Activated CD4-positive, alpha-beta T cell treated with anti-CD3 and anti-CD28 coated beads, Interleukin-2, amount 50 U/mL, for 4 hours (primary cell): ENCODE measurements at regions not wholly inside any gene's neighbourhood (a gene's known extent, or its start where the extent isn't known, plus 50 kb on each side); places are given as distances from the start of the nearest gene placed in this dataset.

ENCODE experiments used
- DNase-seq, 2 experiments: peaks; one replicate each; pipeline ENCODE4 v3.0.0-alpha.2; 2020

DNA sequence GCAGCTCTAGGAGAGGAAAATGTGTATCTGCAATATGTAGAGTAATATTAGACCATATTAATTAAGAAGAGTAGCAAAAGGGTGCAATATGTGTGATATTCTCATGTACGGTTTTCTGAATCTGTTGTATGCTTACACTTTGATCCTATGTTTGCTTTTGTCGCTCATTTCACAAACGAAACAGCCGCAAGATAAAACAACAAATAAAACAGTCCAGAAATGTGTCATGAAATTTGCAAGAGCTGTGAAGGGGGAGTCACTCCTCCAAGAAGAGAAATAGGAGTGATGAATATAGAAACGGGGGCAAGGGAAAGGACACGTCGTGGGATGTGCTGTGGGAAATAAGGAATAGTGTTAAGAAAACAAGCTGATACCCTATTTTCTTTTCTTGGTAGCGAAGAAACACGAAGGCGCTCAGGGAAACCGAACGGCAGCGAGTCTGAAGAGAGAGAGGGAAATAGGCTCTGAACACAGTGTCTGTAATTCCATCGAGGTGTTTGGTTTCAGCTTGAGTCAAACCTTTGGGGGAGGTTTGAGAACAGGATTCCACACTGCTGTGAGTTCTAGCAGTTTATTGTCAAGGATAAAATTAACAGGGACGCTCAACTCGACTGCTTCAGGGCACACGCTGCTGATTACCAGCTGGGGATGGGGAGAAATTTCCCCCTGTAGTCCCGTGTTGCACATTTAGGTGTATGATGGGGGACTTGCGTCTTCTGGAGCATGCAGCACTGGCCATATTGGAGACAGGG lies 595.6 kb upstream of the TENM3 start:
- DNase-seq: no peak

DNA sequence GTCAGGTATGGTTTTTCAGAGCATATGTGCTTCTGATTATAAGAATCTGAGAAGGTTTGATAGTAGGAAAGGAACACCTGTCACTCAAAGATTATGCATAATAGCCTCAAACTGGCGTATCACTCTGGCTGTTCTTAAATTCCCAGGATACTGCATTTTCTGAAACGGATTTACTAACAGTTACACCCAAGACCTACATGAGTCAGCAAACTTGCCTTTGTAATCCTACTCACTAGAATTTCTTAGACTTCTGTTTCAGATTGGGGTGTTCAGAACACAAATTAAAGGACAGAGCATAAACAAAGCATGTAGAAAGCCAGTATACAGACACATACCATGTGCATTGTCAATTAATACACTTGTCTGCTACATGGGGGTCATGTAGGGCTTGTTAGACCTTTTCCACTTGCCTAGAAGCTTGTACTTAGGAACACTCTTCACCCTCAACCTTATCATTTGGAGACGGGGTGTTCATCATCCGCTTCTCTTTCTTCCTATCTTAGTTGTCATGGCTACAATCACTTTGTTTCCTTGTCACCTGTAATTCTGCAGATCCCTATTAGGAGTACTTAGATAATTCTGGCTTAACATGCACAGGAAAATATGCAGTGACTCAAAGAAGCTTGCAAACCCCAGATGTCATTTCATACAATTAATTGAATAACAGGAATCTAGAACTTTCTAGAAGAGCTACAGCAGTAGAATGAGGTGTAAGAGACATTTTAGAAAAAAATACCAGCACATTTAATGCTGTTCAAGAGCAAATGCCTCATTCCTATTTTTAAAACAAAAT lies 593.0 kb upstream of the TENM3 start:
- DNase-seq: no peak

DNA sequence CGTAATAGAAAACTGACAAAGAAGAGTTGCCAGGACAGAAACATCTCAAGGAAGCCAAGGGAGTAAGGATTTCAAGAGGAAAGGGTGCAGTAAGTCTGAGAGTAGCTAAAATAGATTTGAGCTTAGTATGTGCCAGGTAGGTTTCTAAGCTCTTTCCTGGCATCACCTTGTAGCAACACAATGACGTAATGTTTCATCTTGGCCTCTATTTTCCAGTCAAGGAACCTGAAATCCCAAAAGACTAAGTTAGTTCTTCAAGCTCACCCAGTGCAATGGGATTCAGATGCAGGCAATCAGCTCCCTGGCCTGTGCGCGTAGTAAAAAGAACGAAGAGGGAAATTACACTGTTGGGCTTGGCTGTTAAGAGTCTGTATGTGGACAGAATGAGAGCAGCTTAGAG lies 586.5 kb upstream of the TENM3 start:
- no peak for DNase-seq

DNA sequence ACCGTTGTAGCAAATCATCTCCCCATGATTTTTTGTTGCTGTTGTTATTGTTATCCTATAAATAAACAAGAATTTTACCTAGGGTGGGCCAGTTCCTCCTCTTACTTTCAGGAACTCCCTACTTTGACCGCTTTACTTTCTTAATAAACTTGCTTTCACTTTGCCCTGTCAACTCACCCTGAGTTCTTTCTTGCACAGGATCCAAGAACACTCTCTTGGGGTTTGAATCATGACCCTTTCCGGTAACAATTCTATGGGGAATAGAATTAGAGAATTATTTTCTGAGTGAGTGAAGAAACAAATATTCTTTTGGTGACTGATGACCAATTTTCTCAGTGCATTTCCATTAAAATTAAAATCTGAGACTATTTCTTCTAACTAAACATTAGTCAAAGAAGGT lies 584.0 kb upstream of the TENM3 start:
- DNase-seq: no peak

DNA sequence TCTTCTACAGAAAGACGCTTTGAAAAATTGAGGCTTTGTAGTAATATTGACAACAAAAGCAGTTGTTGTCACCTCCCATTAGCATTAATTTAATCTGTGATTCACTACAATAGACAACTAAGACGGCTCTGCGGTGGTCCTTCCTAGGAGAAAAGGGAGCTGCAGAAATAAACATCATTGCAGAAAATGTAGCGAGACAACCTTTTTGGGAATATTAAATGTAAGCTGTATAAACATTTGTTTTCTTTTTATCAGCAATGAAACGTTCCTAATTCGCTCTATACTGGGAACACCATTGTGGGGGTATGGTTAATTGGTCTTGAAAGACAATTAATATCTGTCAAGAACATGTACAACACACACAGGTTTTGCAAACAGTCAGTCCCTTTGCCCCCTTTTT lies 583.3 kb upstream of the TENM3 start:
- DNase-seq: no peak

DNA sequence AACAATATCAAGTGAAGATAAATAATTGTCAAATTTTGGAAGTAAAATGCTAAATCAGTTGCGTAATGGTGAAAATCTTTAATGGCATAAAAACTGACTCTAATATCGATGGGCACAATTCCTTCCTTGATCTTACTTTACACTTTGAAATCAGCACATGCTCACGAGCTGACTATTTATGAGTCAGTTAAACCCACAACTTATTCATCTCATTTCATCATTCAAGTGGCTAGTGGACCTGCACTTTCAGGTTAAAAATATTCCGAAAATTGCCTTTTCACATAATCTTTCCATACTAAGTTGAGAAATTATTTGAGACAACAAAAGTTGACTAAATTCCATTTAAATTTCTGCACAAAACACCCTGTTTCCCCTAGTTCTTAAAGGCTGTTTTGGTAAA lies 582.1 kb upstream of the TENM3 start:
- no peak for DNase-seq

DNA sequence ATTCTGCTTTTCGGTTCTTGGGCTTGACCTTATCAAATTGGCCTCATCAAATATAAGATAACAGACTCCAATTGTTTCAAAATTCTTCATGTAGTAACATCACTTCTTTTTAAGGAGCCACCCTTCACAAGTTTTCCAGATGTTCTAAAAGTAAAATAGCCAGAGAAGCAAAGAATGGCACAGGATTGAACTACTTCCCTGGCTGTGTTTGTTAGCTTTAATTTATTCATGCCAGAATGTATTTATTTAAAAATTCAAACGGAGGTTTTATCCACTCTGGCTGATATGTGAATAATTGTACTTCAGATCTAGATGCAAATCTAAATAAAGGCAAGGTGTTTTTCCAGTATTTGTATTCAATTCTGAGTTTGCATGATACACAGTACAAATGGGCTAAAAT lies 581.3 kb upstream of the TENM3 start:
- DNase-seq: no peak

DNA sequence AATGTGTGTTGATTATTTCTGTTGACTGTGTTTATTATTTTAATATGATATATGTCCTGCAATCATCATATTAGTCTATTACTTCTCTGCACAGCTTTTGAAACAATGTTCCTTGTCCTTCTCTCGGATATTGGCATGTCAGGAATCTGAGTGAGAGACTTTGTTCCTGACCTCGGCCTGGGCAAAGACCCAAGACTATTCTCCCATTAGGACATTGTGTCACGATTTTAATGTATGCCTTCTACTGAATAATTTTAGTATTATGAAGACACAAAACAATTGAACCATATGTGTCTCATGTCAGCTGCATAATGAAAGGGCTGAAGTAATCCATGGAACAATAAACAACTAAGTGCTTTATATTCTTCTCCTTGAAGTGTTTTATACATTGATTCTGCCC lies 580.8 kb upstream of the TENM3 start:
- DNase-seq: no peak

DNA sequence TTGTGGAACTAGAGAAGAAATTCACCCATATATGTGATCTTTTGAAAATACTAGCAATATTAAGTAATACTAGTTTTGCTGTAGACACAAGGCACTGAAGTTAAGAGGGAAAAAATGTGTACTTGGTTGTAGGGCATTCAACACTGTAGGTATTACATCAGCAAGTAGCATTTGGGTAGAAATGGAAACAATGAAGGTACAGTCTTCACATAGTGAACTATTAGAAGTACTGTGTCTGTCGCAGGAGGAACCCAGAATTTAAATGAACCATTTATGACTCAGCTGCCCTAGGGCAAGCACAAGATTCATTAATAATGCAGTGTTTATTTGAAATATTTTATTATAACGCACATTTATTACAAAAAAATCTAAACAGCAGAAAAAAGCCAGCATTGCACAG lies 572.7 kb upstream of the TENM3 start:
- no peak for DNase-seq

DNA sequence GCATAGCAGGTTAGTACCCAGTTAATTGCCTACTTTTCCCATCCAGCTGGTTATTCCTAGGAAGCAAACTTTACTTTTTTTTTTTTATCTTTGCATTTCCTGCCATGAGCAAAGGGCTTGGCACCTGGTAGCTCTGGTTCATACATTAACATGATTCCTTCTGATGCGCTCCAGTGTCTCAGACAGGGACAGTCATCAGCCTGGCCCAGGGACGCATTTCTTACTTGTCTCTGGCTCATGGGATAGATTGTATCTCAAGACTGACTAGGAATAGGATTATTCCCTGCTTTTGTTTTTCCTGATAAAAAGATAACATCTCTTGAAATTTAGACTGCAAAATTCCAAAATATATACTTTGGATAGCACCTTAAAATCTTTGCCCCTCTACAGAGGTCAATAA lies 571.5 kb upstream of the TENM3 start:
- DNase-seq: no peak

DNA sequence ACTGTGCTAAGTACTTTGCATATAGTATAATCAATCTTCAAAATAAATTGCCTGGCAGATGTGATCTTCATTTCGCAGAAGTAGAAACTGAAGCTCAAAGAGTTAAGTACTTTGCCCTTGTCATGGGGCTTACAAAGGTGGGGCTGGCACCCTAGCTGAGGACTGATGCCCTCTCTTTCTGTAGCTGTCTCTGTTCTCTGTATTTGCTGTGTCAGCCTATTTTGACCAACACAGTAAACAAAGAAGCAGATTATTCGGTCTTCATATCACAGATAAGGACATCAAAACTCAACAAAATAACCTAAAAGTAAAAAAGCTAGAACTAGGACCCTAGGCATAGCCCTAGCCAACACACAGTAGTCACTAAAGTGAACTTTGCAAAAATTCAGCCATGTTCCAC lies 570.5 kb upstream of the TENM3 start:
- DNase-seq: no peak

DNA sequence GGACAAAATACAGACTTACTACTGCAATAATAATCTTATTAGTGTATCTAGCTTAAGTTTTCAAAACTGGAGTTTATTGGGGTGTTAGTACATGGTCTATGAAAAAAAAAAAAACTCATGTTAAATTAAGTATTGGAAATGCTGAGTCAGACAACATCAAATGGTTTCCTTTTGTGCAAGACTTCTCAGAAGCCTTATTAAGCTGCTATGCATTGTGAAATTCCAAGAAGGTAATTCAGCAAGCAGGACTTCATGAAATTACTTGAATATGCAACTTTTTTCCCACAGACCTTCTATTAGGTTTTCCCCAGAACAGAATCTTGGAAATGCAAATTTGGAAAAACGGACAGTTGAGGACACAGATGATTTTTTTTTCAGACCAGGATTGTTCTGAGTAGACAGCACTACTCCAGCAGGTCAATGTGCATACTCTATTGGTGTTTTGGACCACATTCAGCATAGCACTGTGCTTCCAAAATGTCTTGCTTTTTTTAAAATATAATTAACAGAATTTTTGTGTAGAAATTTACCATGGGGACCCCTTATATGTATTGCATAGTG lies 568.8 kb upstream of the TENM3 start:
- no peak for DNase-seq

DNA sequence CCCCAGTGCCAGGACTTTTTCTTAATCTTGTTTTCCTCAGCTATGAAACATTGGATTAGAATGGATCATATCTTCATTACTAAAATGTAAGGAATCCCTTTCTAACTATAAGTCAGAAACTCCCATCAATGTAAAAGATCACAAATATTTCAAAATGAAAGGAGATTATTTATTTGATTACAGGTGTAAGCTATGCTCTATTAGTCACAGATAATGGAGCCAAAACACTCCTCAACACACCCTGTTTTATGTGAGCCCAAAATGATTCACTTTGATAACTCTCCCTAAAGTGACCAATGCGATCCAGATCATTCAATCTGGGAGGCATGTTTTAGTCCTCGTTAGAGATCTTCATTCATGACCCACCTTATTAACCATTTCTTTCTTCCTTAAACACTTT lies 566.7 kb upstream of the TENM3 start:
- DNase-seq: no peak

DNA sequence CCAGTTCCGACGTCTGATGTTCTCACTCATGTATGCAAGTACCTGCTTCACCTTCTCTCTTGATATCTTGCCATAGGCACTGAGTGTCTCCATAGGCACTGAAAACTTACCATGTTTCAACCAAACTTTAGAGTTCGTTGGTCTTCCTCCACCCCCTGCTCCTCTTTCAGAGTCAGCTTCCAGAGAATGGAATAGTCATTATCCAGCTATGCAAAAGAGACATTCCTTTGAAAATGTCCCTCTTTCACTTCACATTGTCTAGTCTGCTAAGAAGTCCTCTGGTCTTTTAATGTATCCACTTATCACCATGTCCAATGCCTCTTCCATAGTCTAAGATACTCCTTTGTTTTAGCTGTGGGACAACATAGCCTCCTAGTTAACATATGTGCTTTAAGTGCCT lies 566.0 kb upstream of the TENM3 start:
- DNase-seq: no peak

DNA sequence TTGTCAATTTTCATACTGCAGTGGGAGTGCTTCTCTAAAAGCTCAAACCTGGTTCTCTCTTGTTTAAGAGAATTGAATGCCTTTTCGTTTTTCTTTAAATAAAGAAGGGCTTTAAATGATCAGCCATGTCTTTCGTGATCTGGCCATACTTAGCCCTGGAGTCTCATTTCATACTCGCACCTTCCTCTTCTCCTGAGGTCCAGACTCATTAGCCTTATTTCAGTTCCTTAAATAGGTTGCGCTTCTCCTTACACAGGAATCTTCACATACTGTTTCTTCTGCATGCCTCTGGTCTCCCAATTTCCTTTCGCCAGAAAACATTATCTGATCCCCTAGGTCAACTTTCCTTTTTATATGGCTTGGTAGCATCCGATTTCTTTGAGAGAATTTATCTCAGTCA lies 565.6 kb upstream of the TENM3 start:
- no peak for DNase-seq

DNA sequence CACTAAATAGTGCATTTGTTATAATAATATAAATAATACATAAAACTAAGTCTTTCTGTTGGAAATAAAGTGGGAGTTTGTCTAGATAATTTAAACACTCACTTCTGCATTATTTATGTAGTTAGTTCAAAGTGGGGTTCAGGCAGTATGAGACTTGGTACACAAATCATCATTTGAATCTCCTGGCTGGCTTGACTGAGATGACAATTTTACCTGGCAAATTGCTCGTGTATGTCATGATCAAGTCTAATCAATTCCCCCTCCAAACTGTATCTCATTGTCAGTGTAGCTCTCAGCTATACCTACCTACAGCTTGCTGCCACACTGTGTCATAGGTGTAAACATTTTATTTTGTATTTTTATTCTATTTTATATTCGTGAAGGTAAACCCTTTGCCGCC lies 563.4 kb upstream of the TENM3 start:
- no peak for DNase-seq

DNA sequence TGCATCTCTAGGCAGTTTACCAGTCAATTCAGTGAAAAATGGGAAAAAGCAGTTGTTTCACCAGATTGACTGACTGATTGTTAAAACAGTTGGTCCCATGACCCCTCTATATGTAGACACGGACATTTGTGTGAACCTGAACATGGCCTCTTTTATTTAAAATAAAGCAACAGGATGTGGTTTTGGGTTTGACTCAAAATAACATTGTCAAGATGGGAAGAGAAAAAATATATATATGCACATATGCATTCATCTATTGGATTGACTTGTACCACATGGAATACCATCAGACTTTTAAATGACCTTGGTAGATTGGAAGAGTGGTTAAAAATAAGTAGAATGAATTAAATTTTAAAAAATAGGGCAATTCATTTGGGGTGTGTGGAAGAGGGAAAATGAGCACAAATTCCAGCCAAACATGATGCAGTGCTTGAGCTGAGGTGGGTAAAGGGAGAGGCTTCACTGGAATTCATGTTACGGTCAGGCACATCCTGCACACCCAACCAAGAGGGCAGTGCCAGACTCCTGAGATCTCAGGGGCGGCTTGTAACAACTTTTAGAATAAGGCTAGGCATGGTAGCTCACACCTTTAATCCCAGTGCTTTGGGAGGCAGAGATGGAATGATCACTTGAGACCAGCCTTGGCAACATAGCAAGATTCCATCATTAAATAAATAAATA lies 560.7 kb upstream of the TENM3 start:
- no peak for DNase-seq

DNA sequence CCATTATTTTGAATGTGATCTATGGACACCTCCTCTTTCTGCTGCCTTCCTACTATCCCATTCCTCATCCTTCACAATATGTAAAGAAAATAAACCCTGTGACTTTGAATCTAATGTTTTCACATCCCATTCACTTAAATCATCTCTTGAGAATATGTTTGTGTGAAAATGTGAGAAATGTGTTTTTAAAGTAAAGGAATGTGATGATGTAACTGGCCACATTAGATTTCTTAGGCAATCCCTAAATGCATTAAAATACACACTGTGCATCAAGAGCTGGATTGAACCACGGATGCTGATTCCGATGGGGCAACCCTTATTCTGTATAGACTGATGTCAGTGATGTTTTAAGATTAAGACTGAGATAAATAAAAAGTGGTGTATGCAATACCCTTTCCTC lies 558.9 kb upstream of the TENM3 start:
- DNase-seq: no peak

DNA sequence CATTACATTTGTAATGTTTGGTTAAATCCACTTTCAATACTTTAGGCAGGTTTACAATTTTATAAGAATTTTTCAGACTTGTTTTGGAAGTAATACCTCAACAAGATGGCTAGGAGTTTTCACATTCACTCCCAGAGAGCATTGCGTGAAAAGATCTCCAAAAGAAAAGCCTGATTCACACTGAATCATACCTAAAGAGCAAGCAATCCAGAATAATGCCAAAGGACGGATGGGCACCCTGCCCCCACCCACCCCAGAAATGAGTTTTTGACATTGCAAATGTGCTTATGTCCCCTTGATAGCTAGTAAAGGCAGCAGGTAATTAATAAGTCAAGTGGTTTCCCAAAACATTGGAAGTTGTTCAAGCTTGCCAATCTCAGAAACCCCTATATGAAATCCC lies 557.7 kb upstream of the TENM3 start:
- DNase-seq: no peak

DNA sequence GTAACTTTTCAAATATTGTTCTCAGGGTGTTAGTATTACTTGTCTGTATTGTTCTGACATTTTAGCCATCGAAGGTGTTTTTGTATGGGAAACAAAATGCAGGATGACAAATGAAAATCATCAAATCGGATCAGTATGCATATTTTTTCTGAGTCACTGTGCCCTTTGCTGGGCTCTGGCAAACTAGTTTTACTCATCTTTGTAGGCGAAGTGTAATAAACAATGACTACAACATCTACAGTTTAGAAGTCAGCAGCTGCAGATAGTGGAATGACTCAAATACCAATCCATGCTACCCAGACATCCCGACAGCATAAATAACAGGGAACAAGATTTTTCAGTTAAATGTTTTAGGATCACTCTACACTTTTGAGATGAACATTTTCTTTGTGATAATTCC lies 557.3 kb upstream of the TENM3 start:
- DNase-seq: no peak

DNA sequence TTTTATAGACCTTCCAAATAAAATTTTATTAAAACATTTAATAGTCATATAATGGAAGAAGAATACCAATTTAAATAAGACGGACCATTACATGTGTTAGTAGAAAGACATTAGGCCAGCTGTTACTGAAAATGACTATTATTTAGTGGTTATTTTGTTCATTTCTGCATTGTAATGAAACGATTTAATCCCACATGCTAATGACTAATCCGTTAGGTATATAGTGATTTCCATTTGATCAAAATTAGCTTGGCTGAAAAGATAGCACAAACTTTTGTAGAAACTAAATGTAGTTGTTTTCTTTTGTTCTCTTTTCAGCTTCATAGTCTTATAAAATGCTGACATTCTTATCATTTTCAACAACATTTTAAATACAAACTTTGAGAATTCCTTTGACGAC lies 556.1 kb upstream of the TENM3 start:
- DNase-seq: no peak

DNA sequence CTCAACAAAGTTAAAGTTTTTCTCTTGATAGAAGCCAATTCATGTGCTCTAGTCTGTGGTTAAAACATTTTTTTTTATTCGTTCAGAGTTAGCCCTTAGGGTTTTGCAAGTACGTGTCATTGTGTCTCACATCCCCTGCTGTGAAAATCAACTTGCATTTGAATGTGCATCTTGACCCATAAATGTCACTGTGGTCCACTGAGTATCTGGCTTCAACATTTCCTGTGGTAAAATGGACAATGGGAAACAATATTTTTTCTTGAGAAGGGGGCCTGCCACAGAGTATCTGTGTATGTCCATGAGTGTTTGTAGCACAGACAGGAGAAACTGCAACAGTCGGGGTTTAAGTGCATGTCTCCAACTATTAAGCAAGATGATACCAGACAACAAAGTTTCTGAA lies 554.8 kb upstream of the TENM3 start:
- DNase-seq: no peak

DNA sequence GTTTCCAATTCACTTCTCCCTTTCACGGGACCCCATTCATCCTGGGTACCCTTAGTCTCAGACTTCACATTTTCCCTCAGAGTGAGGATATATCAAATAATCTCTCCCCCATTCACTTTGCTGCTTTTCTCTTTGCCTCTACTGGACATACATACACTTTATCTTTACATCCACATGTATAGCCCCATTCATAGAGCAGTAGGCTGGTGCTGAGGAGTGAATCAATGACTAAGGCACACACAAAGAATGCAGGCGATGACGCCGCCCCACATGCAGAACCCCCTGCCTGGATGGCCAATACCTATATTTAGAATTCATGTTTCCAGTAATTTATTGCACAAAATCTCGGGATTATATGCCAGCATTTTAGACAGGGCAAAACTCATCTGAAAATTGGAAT lies 554.3 kb upstream of the TENM3 start:
- DNase-seq: no peak

DNA sequence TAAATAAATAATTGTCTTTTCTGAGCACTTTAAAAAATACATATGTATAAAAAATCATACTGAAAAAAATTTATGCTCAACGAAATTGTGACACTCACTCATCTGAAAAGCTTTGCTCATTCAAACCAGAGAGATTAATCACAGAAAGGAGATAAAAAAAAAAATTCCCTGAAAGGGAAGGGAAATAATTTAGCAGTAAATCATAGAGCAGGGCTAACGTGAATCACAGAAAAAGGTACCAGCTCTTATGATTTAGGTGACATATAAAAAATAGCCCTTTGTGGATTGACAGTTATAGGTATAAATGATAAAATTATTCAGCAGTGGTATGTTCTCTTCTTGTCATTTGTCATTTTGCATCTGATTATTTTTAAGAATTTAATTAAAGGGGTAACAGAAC lies 552.7 kb upstream of the TENM3 start:
- no peak for DNase-seq
